ENCODE measurements at regions not wholly inside any gene's neighbourhood (a gene's known extent, or its start where the extent isn't known, plus 50 kb on each side); places are given as distances from the start of the nearest gene placed in this dataset.

DNA sequence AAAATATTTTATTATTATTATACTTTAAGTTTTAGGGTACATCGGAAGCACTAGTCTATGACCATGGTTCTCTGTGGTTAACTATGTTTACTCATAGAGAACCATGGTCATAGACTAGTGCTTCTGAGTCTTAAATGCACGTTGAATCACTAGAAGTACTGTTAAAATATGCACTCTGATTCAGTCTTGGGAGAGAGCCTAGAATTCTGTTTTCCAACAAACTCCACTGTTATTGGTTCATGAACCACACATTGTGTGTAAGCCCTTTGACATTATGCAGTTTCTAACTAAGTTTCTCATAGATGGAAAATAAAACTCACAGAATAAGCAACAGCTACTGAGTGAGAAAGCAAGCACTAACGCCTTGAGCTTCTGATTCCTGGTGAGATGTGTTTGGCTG, 1120.6 kb downstream of the SORCS1 start:
- Histone ChIP-seq H3K9ac (ENCODE audit: low read length) (no peak overlapping the region), H3K79me2 (ENCODE audit: control insufficient read depth, insufficient read depth, low read length) (no peaks in the 10 kb centered on the region), H2AFZ (ENCODE audit: insufficient read depth, low read depth, low read length, poor library complexity, severe bottlenecking) (no peak overlapping the region), H3K4me3 (ENCODE audit: control extremely low read depth in 1 of 5, extremely low read depth in 1 of 5, insufficient read depth in 1 of 5, low read depth in 2 of 5, low read length in 4 of 5) (no peak overlapping the region), H3K27me3 (replicated peaks in 1 of 4; ENCODE audit: control extremely low read depth in 1 of 4, control insufficient read depth in 3 of 4, insufficient read depth in 4 of 4, low read length in 3 of 4) (no peaks in the 10 kb centered on the region), H3K4me1 (ENCODE audit: control insufficient read depth in 2 of 2, insufficient read depth in 2 of 2, low read length in 2 of 2) (no peaks in the 10 kb centered on the region), H4K20me1 (ENCODE audit: control insufficient read depth, insufficient read depth, low read length, poor library complexity, severe bottlenecking) (no peaks in the 10 kb centered on the region), H3K36me3 (replicated peaks in 1 of 2; ENCODE audit: control extremely low read depth in 1 of 2, control insufficient read depth in 1 of 2, extremely low read depth in 1 of 2, insufficient read depth in 2 of 2, low read length in 1 of 2) (no peaks in the 10 kb centered on the region), H3K4me2 (replicated peaks; ENCODE audit: low read depth, low read length, poor library complexity, severe bottlenecking) (no peak overlapping the region), H3K9me3 (ENCODE audit: control extremely low read depth in 1 of 3, control insufficient read depth in 2 of 3, insufficient read depth in 1 of 3, low read length in 2 of 3) (no peaks in the 10 kb centered on the region), H3K27ac (ENCODE audit: low read length in 2 of 2) (no peak overlapping the region)
- ChIA-PET POLR2A (no interaction called here), CTCF (no interaction called here)
- Mint-ChIP-seq H3K9me3 (ENCODE audit: insufficient read depth) (no peaks in the 10 kb centered on the region), H3K27me3 (no peaks in the 10 kb centered on the region), H3K27ac (no peak overlapping the region), H3K4me1 (no peaks in the 10 kb centered on the region), H3K4me3 (no peak overlapping the region)
- no peak for DNase-seq
- intact Hi-C loops (cut with micrococcal nuclease) = no loop called here
- TF ChIP-seq, protein P1, sequence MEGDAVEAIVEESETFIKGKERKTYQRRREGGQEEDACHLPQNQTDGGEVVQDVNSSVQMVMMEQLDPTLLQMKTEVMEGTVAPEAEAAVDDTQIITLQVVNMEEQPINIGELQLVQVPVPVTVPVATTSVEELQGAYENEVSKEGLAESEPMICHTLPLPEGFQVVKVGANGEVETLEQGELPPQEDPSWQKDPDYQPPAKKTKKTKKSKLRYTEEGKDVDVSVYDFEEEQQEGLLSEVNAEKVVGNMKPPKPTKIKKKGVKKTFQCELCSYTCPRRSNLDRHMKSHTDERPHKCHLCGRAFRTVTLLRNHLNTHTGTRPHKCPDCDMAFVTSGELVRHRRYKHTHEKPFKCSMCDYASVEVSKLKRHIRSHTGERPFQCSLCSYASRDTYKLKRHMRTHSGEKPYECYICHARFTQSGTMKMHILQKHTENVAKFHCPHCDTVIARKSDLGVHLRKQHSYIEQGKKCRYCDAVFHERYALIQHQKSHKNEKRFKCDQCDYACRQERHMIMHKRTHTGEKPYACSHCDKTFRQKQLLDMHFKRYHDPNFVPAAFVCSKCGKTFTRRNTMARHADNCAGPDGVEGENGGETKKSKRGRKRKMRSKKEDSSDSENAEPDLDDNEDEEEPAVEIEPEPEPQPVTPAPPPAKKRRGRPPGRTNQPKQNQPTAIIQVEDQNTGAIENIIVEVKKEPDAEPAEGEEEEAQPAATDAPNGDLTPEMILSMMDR (IDR thresholded peaks at IDR 0.05) = no peak
- no peak for TF ChIP-seq EZH2 (IDR thresholded peaks at IDR 0.05; ENCODE audit: borderline replicate concordance, insufficient read depth, low read depth, low read length, poor library complexity, severe bottlenecking)
- WGBS (ENCODE audit: insufficient coverage) = 80% methylated on average over 1 of the region's 3 CpGs
- no peak for ATAC-seq (ENCODE audit: low read depth)

DNA sequence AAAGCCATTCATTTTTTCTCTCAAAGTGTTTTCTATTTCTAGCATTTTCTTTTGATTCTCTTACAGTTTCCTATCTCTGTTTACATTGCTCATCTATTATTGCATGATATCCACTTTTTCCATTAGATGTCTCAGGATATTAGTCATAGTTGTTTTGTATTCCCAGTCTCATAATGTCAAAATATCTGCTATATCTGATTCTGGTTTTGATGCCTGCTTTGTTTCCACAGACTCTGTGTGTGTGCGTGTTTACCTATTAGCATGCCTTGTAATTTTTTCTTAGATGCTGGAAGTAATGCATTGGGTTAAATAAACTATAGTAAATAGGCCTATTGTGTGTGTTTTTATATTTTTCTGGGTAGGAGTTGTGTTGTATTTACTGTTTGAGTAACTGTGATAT, 1126.3 kb downstream of the SORCS1 start:
- H3K4me1 Mint-ChIP-seq = no peaks in the 10 kb centered on the region
- no peak overlapping the region for H3K27ac Mint-ChIP-seq
- peaks cover 3% of the 10 kb centered on the region for H3K9me3 Mint-ChIP-seq (ENCODE audit: insufficient read depth)
- no peaks in the 10 kb centered on the region for H3K27me3 Mint-ChIP-seq
- Histone ChIP-seq H3K4me3 (ENCODE audit: control extremely low read depth in 1 of 5, extremely low read depth in 1 of 5, insufficient read depth in 1 of 5, low read depth in 2 of 5, low read length in 4 of 5) (no peak overlapping the region), H3K9ac (ENCODE audit: low read length) (no peak overlapping the region), H3K27ac (ENCODE audit: low read length in 2 of 2) (no peak overlapping the region), H3K27me3 (replicated peaks in 1 of 4; ENCODE audit: control extremely low read depth in 1 of 4, control insufficient read depth in 3 of 4, insufficient read depth in 4 of 4, low read length in 3 of 4) (no peaks in the 10 kb centered on the region), H3K9me3 (ENCODE audit: control extremely low read depth in 1 of 3, control insufficient read depth in 2 of 3, insufficient read depth in 1 of 3, low read length in 2 of 3) (peaks cover 0 to 2% (median 0%) of the 10 kb centered on the region in 3 donors), H2AFZ (ENCODE audit: insufficient read depth, low read depth, low read length, poor library complexity, severe bottlenecking) (no peak overlapping the region), H3K4me1 (ENCODE audit: control insufficient read depth in 2 of 2, insufficient read depth in 2 of 2, low read length in 2 of 2) (no peaks in the 10 kb centered on the region), H4K20me1 (ENCODE audit: control insufficient read depth, insufficient read depth, low read length, poor library complexity, severe bottlenecking) (no peaks in the 10 kb centered on the region), H3K4me2 (replicated peaks; ENCODE audit: low read depth, low read length, poor library complexity, severe bottlenecking) (no peak overlapping the region), H3K79me2 (ENCODE audit: control insufficient read depth, insufficient read depth, low read length) (no peaks in the 10 kb centered on the region), H3K36me3 (replicated peaks in 1 of 2; ENCODE audit: control extremely low read depth in 1 of 2, control insufficient read depth in 1 of 2, extremely low read depth in 1 of 2, insufficient read depth in 2 of 2, low read length in 1 of 2) (no peaks in the 10 kb centered on the region)
- WGBS (ENCODE audit: insufficient coverage) = no CpG with 5 or more reads among the region's 1 CpG
- ATAC-seq (ENCODE audit: low read depth) = no peak
- no peak overlapping the region for H3K4me3 Mint-ChIP-seq
- ChIA-PET CTCF (no interaction called here), POLR2A (no interaction called here)
- no peak for TF ChIP-seq EZH2 (IDR thresholded peaks at IDR 0.05; ENCODE audit: borderline replicate concordance, insufficient read depth, low read depth, low read length, poor library complexity, severe bottlenecking)
- TF ChIP-seq, protein P1 (IDR thresholded peaks at IDR 0.05) = no peak
- intact Hi-C loops (cut with micrococcal nuclease) = no loop called here
- no peak for DNase-seq

Measured in B cell (primary cell).